GM21723 (cell line): ENCODE measurements at regions not wholly inside any gene's neighbourhood (a gene's known extent, or its start where the extent isn't known, plus 50 kb on each side); places are given as distances from the start of the nearest gene placed in this dataset.
"Not testable (repeated sequence)": the region's sequence is repeated elsewhere in the genome, so short reads cannot be mapped to it uniquely, and the experiment has no call there.

Source experiments
- ATAC-seq: cut with Tn5 transposase; IDR thresholded peaks from one replicate; pipeline ENCODE4 v1.9.1; 2021; ENCODE audit warnings: mild to moderate bottlenecking, moderate library complexity; ENCODE audit not compliant: unreplicated experiment

GRCh38 chr4:118494437-118494836 lies 141.6 kb upstream of the PRSS12 start:
- not testable (repeated sequence) for ATAC-seq

- not testable (repeated sequence) for ATAC-seq
Measured at GRCh38 chr4:118502967-118503366, 150.2 kb upstream of the PRSS12 start.

GRCh38 chr4:118504927-118505326 lies 152.1 kb upstream of the PRSS12 start:
- not testable (repeated sequence) for ATAC-seq

DNA sequence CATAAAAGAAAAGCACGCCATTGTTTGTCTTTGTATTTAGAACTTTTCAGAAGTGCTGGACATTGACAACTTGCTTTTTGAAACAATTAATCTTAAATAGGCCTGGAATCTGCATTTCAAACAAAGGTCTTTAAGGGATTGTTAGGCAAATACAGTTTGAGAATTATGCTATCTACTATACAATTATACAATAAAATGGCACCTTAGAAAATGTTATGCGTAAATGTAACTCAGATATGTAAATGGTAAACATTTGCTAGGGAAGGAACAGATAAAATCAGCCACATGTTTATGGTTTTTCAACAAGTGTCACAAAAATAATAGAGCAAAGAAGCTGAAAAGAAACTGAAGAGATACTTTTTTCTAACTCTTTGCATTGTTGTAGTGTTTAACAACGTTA lies 152.7 kb upstream of the PRSS12 start:
- not testable (repeated sequence) for ATAC-seq

GRCh38 chr4:118512870-118513269 lies 160.1 kb upstream of the PRSS12 start:
- not testable (repeated sequence) for ATAC-seq

- not testable (repeated sequence) for ATAC-seq
Measured at GRCh38 chr4:118514332-118514731, 161.5 kb upstream of the PRSS12 start.

- not testable (repeated sequence) for ATAC-seq
Measured at GRCh38 chr4:118516107-118516506, 163.3 kb upstream of the PRSS12 start.

DNA sequence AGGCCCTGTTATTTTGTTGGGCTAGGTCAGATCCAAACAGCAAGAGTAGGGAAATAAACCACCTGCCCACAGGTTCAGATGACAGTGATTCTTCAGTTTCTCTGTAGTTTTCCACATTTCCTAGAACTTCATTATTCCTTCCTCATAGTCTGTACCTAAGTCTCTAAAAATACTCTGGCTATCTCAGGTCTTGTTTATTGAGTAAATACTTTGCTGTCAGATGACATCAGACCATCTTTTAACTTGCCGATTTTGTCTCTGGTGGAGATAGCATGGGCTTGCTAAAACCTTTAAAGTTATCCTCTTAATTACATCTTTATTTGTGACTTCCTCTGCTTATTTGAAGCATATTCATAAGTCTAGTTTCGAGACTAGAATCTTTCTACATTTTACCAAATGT lies 155.1 kb upstream of the METTL14 start:
- ATAC-seq = not testable (repeated sequence)

DNA sequence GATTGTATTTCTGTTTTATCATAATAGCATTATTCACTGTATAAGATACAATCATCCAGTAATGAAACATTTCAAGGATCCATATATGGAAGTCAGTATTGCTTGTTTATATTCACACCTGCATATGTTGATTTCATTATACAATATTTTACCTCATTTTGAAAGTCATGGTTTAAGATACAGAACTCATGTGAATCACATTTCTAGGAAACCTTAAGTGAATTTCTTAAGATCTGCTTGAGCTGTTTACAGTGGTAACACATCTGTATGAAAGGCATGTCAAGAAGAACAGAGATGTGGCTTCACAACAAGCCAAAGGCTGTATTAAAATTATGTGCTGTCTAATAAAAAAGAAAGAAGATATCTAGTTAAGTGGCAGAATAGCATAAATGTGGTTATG lies 153.2 kb upstream of the METTL14 start:
- ATAC-seq = not testable (repeated sequence)

GRCh38 chr4:118535788-118536187 lies 149.4 kb upstream of the METTL14 start:
- not testable (repeated sequence) for ATAC-seq

GRCh38 chr4:118539412-118540077 lies 145.6 kb upstream of the METTL14 start:
- peak; percentile 74 for ATAC-seq

DNA sequence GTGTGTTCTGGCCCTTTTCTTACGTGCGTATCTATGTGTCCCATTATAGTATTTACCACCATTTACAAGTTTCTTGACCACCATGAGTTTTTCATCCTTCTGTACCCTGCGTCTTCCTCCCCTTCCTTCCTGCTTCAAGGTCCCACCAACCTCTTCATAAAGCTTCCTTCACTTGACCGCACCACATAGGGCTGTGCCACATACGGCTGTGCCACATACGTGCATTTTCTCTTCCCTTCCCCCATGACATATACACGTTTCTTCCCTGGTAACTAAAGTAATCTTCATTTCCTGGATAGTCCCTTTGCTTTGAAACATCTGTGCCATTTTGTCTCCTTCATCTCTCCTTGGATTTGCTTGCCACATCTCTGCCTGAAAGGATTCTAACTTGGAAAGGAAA lies 128.6 kb upstream of the METTL14 start:
- ATAC-seq = not testable (repeated sequence)

GRCh38 chr4:118557298-118557851 lies 127.8 kb upstream of the METTL14 start:
- no peak for ATAC-seq

DNA sequence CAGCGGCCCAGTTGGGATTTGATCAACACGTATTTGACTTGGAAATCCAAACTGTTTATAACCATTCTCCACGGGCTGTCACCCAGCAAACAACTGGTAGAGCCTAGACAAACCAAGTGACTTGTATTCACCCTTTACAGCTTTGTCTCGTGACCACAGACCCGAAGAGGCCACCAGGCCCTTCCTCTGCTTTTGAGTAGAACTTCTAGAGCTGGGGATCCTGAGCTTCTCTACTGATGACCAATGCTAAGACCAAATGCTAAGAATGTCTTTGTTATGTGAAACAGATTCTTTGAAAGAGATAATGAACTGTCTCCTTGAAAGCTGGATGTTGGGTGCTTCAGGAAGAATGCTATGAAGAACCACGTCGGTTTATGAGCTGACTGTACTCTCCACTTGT lies 127.0 kb upstream of the METTL14 start:
- ATAC-seq = not testable (repeated sequence)

DNA sequence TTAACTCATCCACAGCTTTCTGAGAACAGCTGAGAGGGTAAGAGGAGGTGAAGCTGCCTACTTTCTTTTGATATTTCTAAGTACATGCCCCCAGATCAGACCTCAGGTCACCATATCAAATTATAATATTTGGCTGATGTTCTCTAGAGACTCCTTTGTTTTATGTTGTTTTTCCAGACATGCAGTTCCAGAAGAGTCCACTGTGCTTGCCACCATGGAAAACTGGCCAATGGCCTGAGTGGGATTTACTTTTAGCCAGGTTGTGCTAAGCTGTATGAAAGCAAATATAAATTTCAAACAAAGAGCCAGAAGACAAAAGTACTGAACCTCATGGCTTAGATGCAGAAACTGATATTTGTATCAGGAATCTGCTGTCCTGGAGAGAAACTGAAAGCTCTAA lies 123.6 kb upstream of the METTL14 start:
- ATAC-seq = not testable (repeated sequence)

GRCh38 chr4:118566003-118566513 lies 119.1 kb upstream of the METTL14 start:
- ATAC-seq = peak; percentile 71

- not testable (repeated sequence) for ATAC-seq
Measured at GRCh38 chr4:118572991-118573390, 112.2 kb upstream of the METTL14 start.

DNA sequence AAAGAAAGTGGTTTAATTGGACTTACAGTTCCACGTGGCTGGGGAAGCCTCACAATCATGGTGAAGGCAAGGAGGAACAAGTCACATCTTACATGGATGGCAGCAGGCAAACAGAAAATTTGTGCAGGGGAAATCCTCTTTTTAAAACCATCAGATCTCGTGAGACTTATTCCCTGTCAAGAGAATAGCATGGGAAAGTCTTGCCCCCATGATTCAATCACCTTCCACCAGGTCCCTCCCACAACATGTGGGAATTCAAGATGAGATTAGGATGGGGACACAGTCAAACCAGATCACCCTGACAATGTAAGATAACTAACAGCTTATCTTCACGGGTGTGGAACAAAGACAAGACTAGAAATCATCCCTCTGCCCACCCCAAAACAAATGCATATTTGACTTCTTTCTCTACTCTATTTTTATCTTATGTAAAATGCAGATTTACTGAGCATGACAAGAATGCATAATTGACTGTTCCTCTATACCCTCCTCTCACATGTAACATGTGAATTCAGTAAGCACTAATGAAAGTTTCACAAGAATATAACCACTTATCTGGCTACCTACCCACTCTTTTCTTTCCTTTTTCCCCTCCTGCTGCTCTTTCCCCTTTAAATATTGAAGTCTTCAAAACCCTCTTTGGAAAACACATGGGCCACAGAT lies 110.8 kb upstream of the METTL14 start:
- ATAC-seq = not testable (repeated sequence)

DNA sequence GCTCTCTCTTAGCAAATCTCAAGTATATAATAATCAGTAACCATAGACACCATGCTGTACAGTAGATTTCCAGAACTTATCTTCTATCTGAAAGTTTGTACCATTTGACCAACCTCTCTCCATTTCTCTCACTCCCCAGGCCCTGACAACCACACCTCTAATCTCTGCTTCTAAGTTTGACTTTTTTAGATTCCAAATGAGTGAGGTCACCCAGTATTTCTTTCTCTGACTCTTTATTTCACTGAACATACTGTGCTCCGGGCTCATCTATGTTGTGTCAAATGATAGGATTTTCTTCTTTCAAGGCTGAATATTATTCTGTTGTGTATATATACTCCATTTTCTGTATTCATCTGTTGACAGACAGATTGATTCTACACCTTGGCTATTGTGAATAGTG lies 110.1 kb upstream of the METTL14 start:
- ATAC-seq = not testable (repeated sequence)

DNA sequence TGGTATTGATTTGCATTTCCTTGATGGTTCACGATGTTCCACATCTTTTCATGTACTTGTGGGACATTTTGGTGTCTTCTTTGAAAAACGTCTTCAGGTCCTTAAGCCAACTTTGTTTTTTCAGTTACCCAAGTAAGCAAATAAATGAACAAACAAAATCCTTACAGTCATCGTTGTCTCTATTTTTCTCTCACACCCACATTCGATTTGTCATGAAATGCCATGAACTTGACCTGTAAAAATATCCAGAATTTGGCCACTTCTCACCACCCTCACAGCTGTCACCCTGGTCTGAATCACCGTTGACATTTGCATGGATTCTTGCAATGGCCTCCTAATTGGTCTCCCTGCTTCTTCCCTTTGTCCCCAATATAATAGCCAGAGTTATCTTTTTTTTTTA lies 109.5 kb upstream of the METTL14 start:
- ATAC-seq = not testable (repeated sequence)

GRCh38 chr4:118576709-118577219 lies 108.4 kb upstream of the METTL14 start:
- ATAC-seq = not testable (repeated sequence)

DNA sequence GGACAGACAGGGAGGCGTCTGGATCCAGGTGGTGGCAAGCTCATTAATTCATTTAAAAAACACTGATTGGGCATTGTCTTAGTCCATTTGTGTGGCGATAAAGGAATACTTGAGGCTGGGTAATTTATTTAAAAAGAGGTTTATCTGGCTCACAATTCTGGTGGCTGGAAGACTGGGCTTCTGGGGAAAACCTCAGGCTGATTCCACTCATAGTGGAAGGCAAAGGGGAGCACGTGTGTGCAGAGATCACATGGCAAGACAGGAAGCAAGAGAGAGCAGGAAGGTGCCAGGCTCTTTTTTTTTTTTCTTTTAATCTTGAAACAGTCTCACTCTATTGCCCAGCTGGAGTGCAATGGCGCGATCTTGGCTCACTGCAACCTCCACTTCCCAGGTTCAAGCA lies 100.2 kb upstream of the METTL14 start:
- no peak for ATAC-seq
